ENCODE measurements at regions not wholly inside any gene's neighbourhood (a gene's known extent, or its start where the extent isn't known, plus 50 kb on each side); places are given as distances from the start of the nearest gene placed in this dataset.

GRCh38 chr1:17978016-17978415 lies 129.6 kb upstream of the IGSF21 start:
- POLR2A ChIA-PET = no interaction called here
- intact Hi-C loops (cut with micrococcal nuclease) = no loop called here
- no peaks in the 10 kb centered on the region for H3K9me2 ChIP-seq (ENCODE audit: insufficient read depth)
- RAD21 ChIA-PET (ENCODE audit: low non-redundant PET in 1 of 2, low total read pairs in 2 of 2, uncharacterized antibody in 2 of 2, unreplicated experiment in 2 of 2) = no interaction called here
- no peaks in the 10 kb centered on the region for H3K79me2 ChIP-seq (ENCODE audit: insufficient read depth, low read length)
- H3K9me3 ChIP-seq (ENCODE audit: control insufficient read depth in 1 of 2, insufficient read depth in 1 of 2, low read depth in 1 of 2, low read length in 2 of 2) = no peaks in the 10 kb centered on the region
- no peak overlapping the region for H3K4me2 ChIP-seq (ENCODE audit: low read length)
- no peak overlapping the region for H3K27ac ChIP-seq (ENCODE audit: low read depth, low read length)
- ATAC-seq (no peak), DNase-seq (ENCODE audit: low read depth, low spot score) (no peak)
- no peaks in the 10 kb centered on the region for H3K36me3 ChIP-seq (ENCODE audit: control insufficient read depth in 1 of 2, insufficient read depth in 2 of 2, low read length in 2 of 2)
- H3K27me3 ChIP-seq (ENCODE audit: insufficient read depth, low read length) = peaks cover 42% of the 10 kb centered on the region
- H3K4me3 ChIP-seq (replicated peaks in 1 of 2; ENCODE audit: low read depth in 1 of 2, low read length in 2 of 2) = no peak overlapping the region
- H3K4me1 ChIP-seq (ENCODE audit: control insufficient read depth in 1 of 2, insufficient read depth in 2 of 2, low read length in 2 of 2) = no peaks in the 10 kb centered on the region
- BruUV-seq (replicated peaks) = no TSS peak
- no peaks in the 10 kb centered on the region for H4K20me1 ChIP-seq (ENCODE audit: insufficient read depth)
- no peak overlapping the region for H3K9ac ChIP-seq (ENCODE audit: low read length)
- TF ChIP-seq TCF7L2 (IDR thresholded peaks at IDR 0.05; ENCODE audit: borderline replicate concordance, extremely low read depth, insufficient read depth, insufficient read length) (no peak), SRF (IDR thresholded peaks at IDR 0.05; ENCODE audit: low read depth) (no peak), YY1 (IDR thresholded peaks at IDR 0.05; ENCODE audit: extremely low read depth, insufficient replicate concordance, low read depth, low read length) (no peak), POLR2A (IDR thresholded peaks at IDR 0.05; ENCODE audit: borderline replicate concordance, extremely low read depth, insufficient read depth, insufficient read length) (no peak), REST (IDR thresholded peaks at IDR 0.05; ENCODE audit: low read depth) (no peak), MAX (IDR thresholded peaks at IDR 0.05) (no peak), EZH2 (IDR thresholded peaks at IDR 0.05) (no peak), ZFX (IDR thresholded peaks at IDR 0.05) (no peak), CBX3 (IDR thresholded peaks at IDR 0.05; ENCODE audit: low read depth) (no peak), POLR2AphosphoS5 (IDR thresholded peaks at IDR 0.05; ENCODE audit: low read depth, low read length) (no peak), EGR1 (IDR thresholded peaks at IDR 0.05; ENCODE audit: low read depth) (no peak), FOSL1 (IDR thresholded peaks at IDR 0.05; ENCODE audit: low read depth) (no peak), ZNF274 (IDR thresholded peaks at IDR 0.05; ENCODE audit: low read depth, low read length) (no peak), CEBPB (IDR thresholded peaks at IDR 0.05; ENCODE audit: low read depth) (no peak), CTCF (IDR thresholded peaks at IDR 0.05 in 2 of 3, conservative IDR thresholded peaks at IDR 0.05 in 1 of 3; ENCODE audit: borderline replicate concordance in 1 of 3, insufficient read depth in 1 of 3, low read depth in 2 of 3, low read length in 2 of 3) (no peak), ATF3 (IDR thresholded peaks at IDR 0.05) (no peak), EZH2phosphoT487 (IDR thresholded peaks at IDR 0.05; ENCODE audit: borderline replicate concordance) (no peak), SIN3A (IDR thresholded peaks at IDR 0.05; ENCODE audit: low read depth) (no peak), SP1 (IDR thresholded peaks at IDR 0.05; ENCODE audit: low read depth) (no peak)
- CTCF ChIA-PET = no interaction called here
- no peak overlapping the region for H2AFZ ChIP-seq (ENCODE audit: low read depth, low read length, poor library complexity, severe bottlenecking)

All from HCT116 (cell line).